ENCODE measurements at regions not wholly inside any gene's neighbourhood (a gene's known extent, or its start where the extent isn't known, plus 50 kb on each side); places are given as distances from the start of the nearest gene placed in this dataset.
"Not testable (repeated sequence)": the region's sequence is repeated elsewhere in the genome, so short reads cannot be mapped to it uniquely, and the experiment has no call there.

GRCh38 chrX:98065151-98065550, 1181.4 kb downstream of the RPA4 start:
- no peak for DNase-seq (ENCODE audit: low spot score)

GRCh38 chrX:98067611-98068010, 1183.9 kb downstream of the RPA4 start:
- DNase-seq (ENCODE audit: low spot score), result no peak

- DNase-seq (ENCODE audit: low spot score), result no peak
Observed at GRCh38 chrX:98068024-98068580, 1184.4 kb downstream of the RPA4 start.

GRCh38 chrX:98071331-98071730, 1187.6 kb downstream of the RPA4 start:
- DNase-seq (ENCODE audit: low spot score), result no peak

- DNase-seq (ENCODE audit: low spot score), result no peak
Observed at GRCh38 chrX:98077440-98077839, 1193.7 kb downstream of the RPA4 start.

- no peak for DNase-seq (ENCODE audit: low spot score)
Observed at GRCh38 chrX:98111684-98112083, 1228.0 kb downstream of the RPA4 start.

- no peak for DNase-seq (ENCODE audit: low spot score)
Observed at GRCh38 chrX:98114021-98114420, 1230.3 kb downstream of the RPA4 start.

GRCh38 chrX:98141466-98141865, 1257.8 kb downstream of the RPA4 start:
- no peak for DNase-seq (ENCODE audit: low spot score)

GRCh38 chrX:98191003-98191402, 1307.3 kb downstream of the RPA4 start:
- DNase-seq (ENCODE audit: low spot score), result no peak

GRCh38 chrX:98194036-98194435, 1310.3 kb downstream of the RPA4 start:
- DNase-seq (ENCODE audit: low spot score), result no peak

- no peak for DNase-seq (ENCODE audit: low spot score)
Observed at GRCh38 chrX:98203800-98204199, 1320.1 kb downstream of the RPA4 start.

- DNase-seq (ENCODE audit: low spot score), result no peak
Observed at GRCh38 chrX:98207947-98208346, 1324.2 kb downstream of the RPA4 start.

GRCh38 chrX:98231003-98231402, 1347.3 kb downstream of the RPA4 start:
- DNase-seq (ENCODE audit: low spot score), result no peak

- DNase-seq (ENCODE audit: low spot score), result not testable (repeated sequence)
Observed at GRCh38 chrX:98240061-98240460, 1356.4 kb downstream of the RPA4 start.

GRCh38 chrX:98263135-98263534, 1379.4 kb downstream of the RPA4 start:
- DNase-seq (ENCODE audit: low spot score), result no peak

GRCh38 chrX:98289726-98290125, 1406.0 kb downstream of the RPA4 start:
- DNase-seq (ENCODE audit: low spot score), result no peak

- no peak for DNase-seq (ENCODE audit: low spot score)
Observed at GRCh38 chrX:98294310-98294709, 1410.6 kb downstream of the RPA4 start.

- DNase-seq (ENCODE audit: low spot score), result no peak
Observed at GRCh38 chrX:98296129-98296528, 1412.4 kb downstream of the RPA4 start.

- DNase-seq (ENCODE audit: low spot score), result no peak
Observed at GRCh38 chrX:98299785-98300184, 1416.1 kb downstream of the RPA4 start.

GRCh38 chrX:98300536-98300935, 1416.8 kb downstream of the RPA4 start:
- DNase-seq (ENCODE audit: low spot score), result not testable (repeated sequence)

GRCh38 chrX:98331407-98331806, 1447.7 kb downstream of the RPA4 start:
- DNase-seq (ENCODE audit: low spot score), result no peak

- DNase-seq (ENCODE audit: low spot score), result no peak
Observed at GRCh38 chrX:98338544-98338943, 1454.8 kb downstream of the RPA4 start.

- DNase-seq (ENCODE audit: low spot score), result no peak
Observed at GRCh38 chrX:98350940-98351339, 1467.2 kb downstream of the RPA4 start.

GRCh38 chrX:98357146-98357545, 1473.4 kb downstream of the RPA4 start:
- no peak for DNase-seq (ENCODE audit: low spot score)

- DNase-seq (ENCODE audit: low spot score), result no peak
Observed at GRCh38 chrX:98362630-98363029, 1478.9 kb downstream of the RPA4 start.
